GM19099 (cell line): ENCODE measurements at regions not wholly inside any gene's neighbourhood (a gene's known extent, or its start where the extent isn't known, plus 50 kb on each side); places are given as distances from the start of the nearest gene placed in this dataset.

Source experiments
- POLR2A ChIP-seq: IDR thresholded peaks from 3 replicates; pipeline ENCODE4 v1.6.1; 2011; ENCODE audit warnings: low read depth; ENCODE audit not compliant: insufficient read length; ENCODE audit errors: extremely low read depth

DNA sequence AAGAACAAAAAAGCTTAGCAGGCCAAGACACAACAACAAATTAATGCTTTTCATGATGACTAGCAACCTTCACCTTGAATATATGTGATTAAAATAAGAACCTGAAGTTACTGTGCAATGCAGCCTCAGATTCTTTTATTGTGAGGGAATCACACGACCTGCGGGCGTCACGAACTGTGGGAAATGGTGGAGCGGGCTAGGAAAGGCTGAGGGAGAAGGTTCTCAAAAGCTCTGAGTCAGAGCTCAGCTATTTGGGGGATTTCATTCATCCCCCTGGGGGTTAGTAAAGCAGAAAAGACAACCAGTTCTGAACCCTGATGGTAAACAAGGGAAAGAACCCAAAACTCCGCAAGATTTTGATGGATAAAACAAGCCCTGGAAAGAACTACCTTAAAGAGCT lies 89.3 kb upstream of the NCKAP5 start:
- no peak for TF ChIP-seq POLR2A

DNA sequence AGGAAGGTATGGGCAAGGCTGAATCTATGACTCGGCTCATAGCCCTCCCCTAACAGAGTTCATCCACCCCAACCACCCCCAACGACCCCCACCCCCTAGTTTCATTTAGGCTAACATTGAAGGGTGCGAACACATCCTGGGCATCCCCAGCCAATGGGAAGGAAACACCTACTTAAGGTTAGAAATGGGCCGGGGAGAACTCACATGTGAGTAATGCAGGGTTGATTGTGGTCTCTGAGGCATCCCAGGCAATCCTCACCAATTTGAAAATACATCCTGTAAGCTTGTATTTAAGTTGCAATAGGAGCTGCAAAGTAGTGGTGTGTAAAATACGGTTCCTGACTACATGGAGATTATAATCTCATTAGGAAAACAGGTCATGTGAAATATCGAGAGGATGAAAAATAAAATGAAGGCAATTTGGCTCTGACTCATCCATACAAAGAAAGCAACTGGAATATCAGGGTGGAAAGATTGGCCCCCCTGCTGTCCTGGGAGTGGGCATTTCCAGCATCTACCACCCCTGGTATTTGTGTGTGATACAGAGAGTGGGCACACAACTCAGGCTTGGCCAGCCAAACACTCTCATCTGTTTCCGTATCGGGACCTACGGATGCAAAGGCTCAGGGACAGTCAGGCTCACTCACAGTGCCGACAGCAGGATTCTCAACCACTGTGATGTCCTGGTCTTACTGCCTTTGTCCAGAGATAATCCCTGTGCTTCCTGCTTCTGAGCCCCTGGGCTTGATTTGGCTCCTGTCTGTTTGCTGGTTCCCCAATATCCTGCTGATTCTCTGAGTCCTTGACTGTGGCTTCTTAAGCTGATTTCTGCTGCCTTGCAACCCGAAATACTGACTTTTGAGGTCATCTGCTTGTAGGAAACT lies 90.0 kb upstream of the NCKAP5 start:
- no peak for TF ChIP-seq POLR2A

DNA sequence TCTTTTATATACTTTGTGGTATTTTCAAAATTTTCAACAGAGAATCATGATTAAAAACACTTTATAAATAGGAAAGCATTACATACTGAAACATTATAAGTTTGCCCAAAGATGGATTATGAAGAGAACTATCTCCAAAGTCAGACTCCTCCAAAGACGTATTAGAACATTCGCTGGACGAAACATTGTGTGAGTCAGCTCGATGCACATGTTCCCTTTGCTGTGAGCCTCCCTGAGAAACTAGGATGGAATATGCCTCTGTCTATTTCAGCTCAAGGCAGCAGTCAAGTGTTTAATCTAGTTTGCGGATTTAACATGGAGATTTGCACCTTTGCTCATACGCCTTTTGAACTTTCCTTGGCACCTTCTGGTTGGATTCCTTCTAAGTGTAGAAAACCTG lies 92.2 kb upstream of the NCKAP5 start:
- TF ChIP-seq POLR2A: no peak

DNA sequence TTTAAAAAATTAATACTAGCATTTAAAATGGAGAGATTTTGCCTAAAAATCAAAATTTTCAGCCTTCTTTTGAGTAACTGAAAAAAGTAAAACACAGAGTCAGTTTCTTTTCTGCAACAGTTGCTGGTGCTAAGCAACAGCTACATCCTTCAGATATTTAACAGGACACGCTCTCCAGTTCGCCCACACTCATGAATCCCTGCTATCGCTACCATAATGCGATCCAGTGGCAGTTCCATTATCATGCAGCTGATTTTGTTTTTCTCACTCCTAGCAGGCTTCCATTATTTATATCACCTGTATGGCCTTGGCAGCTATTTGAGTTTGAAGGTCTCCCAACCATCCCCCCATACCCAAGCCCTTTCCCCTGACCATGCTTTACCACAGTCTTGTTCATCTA lies 93.1 kb upstream of the NCKAP5 start:
- TF ChIP-seq POLR2A: no peak

DNA sequence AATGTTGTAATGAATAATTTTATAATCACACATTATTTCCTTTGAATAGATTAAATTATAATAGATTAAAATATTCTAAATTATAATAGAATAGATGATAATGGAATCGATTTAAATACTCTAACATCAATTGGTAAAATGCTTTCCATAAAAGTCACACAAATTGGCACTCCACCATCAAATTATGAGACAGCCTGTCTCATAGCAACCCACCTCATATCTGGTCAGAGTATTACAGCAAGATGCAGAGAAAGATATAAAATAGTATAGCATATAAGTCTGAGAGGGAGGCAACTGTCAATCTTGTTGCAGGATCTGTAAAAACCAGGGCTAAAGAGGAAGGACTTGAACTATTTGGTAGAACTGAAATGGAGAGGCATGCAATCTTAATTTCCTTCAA lies 98.4 kb upstream of the NCKAP5 start:
- no peak for TF ChIP-seq POLR2A

DNA sequence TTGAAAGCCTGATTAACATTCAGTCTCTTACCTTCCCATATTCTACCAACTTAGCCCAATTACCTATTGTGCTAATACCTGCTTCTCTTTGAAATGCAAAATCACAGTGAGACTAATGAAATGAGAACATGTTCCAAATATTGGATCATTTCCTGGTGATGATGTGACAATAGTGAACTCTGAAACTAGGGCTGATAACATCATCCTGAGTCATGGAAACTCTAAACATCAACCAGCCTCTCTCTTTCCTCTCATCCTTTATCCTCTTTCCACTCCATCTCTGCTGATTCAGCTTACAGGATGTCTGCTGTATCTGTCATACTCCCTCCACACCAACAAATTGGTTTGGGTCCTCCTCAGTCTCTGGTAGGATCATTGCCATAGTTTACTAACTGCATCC lies 98.8 kb upstream of the NCKAP5 start:
- TF ChIP-seq POLR2A: no peak

DNA sequence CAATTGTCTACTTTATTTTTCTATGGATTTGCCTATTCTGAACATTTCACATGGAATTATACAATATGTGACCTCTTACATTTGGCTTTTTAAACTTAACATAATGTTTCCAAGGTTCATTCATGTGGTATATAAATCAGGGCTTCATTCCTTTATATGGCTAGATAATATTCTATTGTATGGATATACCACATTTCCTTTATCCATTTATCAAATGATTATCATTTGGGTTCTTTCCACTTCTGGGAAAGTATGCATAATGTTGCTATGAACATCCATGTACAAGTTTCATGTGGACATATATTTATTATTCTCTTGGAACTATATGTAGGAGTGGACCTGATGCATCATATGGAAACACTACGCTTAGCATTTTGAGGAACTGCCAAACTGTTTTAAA lies 99.7 kb upstream of the NCKAP5 start:
- TF ChIP-seq POLR2A: no peak

DNA sequence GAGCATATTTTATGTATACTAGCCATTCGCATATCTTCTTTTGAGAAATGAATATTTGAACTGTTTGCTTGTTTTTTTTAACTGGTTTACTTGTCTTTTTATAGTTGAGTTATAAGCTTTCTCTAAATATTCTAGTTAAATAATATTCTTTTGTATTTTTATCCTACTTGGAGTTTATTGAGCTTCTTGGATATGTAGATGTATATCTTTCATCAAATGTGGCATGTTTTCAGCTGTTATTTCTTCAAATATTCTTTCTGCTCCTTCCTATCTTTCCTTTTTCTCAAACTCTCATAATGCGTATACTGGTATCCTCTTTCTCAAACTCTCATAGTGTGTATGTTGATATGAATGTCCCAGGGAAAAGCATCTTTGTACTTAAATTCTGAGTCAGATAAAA lies 100.3 kb upstream of the NCKAP5 start:
- no peak for TF ChIP-seq POLR2A

DNA sequence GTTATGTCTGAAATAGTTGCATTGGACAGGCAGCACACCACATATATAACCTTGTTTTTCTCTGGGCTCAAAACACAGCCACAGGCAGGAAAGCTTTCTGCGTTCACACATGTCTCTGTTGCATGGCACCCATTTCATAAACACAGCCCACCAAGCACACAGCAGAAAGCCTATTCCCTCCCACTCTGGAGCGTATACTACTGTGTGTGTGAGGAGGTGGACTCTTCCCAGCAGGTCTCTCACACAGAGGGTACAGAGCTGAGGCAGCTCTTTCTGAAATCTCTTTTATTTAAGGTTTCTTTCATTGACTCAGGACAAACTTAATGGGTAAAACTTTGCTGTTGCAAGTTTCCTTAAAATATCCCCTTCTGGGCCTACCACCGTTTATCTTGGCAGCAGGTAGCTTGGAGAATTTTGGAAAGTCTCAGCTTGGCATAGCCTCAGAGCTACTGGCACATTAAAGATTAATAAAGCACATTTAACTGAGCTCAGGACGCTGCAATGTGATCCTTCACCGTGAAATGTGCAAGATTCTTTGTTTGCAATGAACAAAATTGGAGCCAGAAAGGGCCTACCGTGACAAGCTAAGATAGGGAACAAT lies 105.1 kb upstream of the NCKAP5 start:
- TF ChIP-seq POLR2A: no peak

DNA sequence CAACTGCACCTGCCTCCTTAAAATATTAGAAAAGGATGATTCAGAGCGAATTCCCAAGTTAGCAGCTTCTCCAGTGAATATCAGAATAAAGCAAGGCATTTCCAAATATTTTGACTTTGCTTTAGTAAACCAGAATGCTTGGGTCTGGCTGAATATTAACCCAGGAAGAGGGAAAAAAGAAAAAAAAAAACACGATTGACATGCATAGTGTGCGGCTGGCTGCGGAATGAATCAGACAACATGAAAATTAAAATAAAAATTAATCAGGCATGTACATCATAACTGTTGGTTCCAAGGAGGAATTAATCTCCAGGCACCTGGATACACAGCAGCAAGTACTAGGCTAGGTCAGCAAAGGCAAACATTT lies 105.8 kb upstream of the NCKAP5 start:
- TF ChIP-seq POLR2A: no peak

DNA sequence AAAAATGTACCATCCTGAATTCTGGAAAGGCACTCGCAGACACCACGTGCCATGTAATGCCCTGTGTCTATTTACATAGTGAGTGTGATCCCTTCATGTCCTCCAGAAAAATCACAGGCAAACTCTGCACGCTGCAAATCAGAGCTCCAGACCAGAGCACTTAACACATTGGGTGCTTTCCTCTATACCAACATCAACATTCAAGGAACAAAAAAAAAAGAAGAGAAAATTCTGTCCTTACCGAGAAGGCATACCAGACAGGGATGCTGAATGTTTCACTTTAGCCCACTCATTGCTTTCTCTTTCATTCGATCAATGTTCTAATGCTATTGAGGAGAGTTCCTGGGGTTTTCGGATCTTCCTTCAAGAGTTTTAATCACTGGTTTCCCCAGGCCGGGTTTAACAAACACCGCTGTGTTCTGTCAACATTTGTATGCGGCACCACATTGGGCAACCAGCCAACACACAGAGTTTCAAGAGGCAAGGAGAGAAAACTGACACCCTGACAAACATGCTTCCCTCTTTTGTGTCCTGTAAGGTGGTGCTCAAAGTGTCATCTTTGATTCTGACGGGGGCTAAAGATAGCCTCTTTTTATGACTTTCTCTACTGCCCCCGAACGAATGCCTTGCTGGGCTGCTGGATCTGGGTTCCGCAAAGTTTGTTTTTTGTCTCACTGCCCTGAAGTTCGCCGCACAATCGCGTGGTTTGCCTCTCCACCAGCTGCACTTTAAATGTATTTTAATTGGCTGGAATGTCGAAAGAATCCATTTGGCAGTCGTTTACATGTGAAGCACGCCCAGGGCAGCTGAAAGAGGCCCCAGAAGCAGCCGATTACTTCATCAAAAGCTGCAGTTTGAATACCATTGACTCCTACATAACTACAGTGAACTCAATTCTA lies 106.4 kb upstream of the NCKAP5 start:
- no peak for TF ChIP-seq POLR2A

DNA sequence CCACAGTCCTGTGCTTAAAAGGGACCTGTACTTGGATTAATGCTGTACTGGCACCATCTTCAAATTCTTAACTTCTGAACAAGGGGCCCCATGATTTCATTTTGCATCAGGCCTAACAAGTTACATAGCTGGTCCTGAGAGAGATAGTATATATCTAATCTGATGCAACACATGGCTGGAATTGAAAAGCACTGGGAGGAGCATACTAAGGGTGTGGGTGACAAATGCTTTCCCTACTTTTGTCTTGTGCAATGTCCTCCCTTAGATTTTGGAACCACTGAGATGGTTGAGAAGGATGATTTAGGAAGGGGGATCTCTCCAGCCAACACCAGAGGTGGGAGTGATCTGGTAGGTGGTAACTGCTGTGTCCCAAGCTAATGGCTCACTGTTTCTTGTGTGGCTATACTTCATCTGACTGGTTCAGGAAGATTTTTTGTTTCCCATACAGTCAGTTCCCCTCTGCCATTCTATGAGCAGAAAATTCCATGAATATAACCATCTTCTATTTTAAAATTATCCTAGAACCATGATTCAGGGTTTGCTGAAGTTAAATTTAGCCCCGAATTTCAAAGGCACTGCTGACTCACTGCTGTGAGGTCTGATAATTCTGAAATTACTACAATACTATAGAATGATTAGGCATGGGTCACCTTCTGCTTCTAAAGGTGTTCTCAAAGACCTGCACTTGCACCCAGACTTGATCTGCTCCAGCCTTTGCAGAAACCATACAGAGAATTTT lies 108.3 kb upstream of the NCKAP5 start:
- TF ChIP-seq POLR2A: no peak

DNA sequence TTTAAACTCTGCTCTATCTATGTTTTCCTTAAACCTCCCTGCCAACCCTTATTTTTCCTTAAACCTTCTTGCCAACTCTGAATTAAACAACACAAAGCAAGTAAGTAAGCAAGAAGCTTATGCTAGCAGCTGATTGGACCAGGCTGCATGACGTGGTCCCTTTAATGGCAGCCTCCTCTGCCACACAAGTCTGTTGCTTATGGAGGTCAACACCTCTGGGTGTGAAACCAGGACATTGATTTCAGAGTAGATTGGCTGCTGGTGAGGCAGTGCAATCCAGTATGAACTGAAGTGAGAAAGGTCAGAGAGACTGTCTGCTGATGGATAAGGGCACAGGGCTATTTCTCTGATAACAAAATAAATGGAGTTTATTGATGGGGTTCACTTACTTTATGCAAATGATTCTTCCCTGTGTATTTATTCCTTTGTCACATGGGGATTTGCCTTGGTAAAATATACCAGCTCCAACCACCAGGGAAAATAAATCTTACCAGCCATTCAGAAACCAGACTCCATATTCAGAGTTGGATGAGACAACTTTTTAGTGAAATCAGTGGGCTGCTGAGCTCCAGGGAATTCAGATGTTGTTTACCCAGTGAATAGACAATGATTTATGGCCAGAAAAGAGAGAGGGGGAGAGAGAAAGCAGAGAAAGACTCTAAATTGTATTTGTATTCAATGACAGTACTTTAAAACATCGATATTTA lies 112.2 kb upstream of the NCKAP5 start:
- no peak for TF ChIP-seq POLR2A

DNA sequence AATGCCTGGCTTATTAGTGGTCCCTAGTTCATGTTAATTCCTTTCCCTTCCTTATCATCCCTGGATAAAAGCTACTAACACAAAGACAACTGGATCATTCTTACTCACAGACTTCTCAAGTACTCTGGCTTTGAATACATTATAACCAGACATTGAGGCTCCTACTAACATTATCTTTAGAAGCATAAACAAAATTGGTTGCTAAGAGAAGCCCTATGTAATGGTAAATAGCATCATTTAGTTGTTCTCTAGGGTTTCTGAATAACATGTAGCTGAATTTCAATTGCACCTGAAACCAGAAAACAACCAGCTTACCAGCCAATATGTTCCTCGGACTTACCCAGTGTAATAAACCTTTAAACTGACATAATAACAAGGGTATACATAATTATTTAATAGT lies 114.1 kb upstream of the NCKAP5 start:
- TF ChIP-seq POLR2A: no peak
